Natural killer cell (primary cell): ENCODE measurements at regions not wholly inside any gene's neighbourhood (a gene's known extent, or its start where the extent isn't known, plus 50 kb on each side); places are given as distances from the start of the nearest gene placed in this dataset.
A peak's percentile ranks its signal among the peaks of the same experiment; 100 is the strongest.

Experiments used
- ATAC-seq, 3 donors: fragments of 150-1000 bp in 2 of 3; fragments of 200-7000 bp in 1 of 3; cut with Tn5 transposase; 1 replicate in 1 of 3; 2 replicates in 2 of 3; pipeline ENCODE4 v1.10.0; 2021; ENCODE audit warnings: mild to moderate bottlenecking in 2 of 3, moderate library complexity in 2 of 3
- DNase-seq, 2 donors: peaks; one replicate each; pipeline versions ENCODE4 v3.0.0 to v3.0.0-alpha.2; 2013 to 2021; ENCODE audit warnings: mixed read lengths in 1 of 2
- H3K27ac ChIP-seq: one replicate; pipeline ENCODE4 v1.5.1; 2013; ENCODE audit warnings: mild to moderate bottlenecking, low read length
- H3K27me3 ChIP-seq: one replicate; pipeline ENCODE4 v1.6.1; 2013; ENCODE audit warnings: low read length; ENCODE audit not compliant: control insufficient read depth, insufficient read depth
- H3K36me3 ChIP-seq: one replicate; pipeline ENCODE4 v1.6.1; 2013; ENCODE audit warnings: low read length; ENCODE audit not compliant: control insufficient read depth, insufficient read depth
- H3K4me1 ChIP-seq: one replicate; pipeline ENCODE4 v1.6.1; 2013; ENCODE audit warnings: low read length; ENCODE audit not compliant: control insufficient read depth, insufficient read depth
- H3K4me3 ChIP-seq: one replicate; pipeline ENCODE4 v1.5.1; 2013; ENCODE audit warnings: low read length
- H3K9me3 ChIP-seq: one replicate; pipeline ENCODE4 v1.6.1; 2013; ENCODE audit warnings: low read length; ENCODE audit not compliant: control insufficient read depth, insufficient read depth
- H3K27ac Mint-ChIP-seq, 2 donors: one replicate each; pipeline ENCODE4 v1.8.0; 2022; ENCODE audit warnings: mild to moderate bottlenecking in 2 of 2, mixed read lengths in 2 of 2, moderate library complexity in 1 of 2
- H3K27me3 Mint-ChIP-seq, 2 donors: one replicate each; pipeline ENCODE4 v1.8.0; 2022; ENCODE audit warnings: low read depth in 2 of 2, mixed read lengths in 2 of 2
- H3K36me3 Mint-ChIP-seq: one replicate; pipeline ENCODE4 v1.8.0; 2022; ENCODE audit warnings: mixed read lengths
- H3K4me1 Mint-ChIP-seq, 2 donors: one replicate each; pipeline ENCODE4 v1.8.0; 2022; ENCODE audit warnings: mixed read lengths in 2 of 2
- H3K4me3 Mint-ChIP-seq: one replicate; pipeline ENCODE4 v1.8.0; 2022; ENCODE audit warnings: mild to moderate bottlenecking, moderate library complexity, mixed read lengths
- H3K9me3 Mint-ChIP-seq, 2 donors: one replicate each; pipeline ENCODE4 v1.8.0; 2022; ENCODE audit warnings: mixed read lengths in 2 of 2
- CTCF ChIP-seq: fragments of 200-600 bp; IDR thresholded peaks from one replicate; pipeline ENCODE4 v1.8.0; 2022; ENCODE audit warnings: antibody characterized with exemption
- WGBS: methylation state at CpG from one replicate; pipeline ENCODE4 v1.1.7; 2013; ENCODE audit warnings: missing lambda C conversion rate; ENCODE audit not compliant: insufficient coverage; 5-methylcytosine and 5-hydroxymethylcytosine counted together
- intact Hi-C: fragments of 100-400 bp; cut with micrococcal nuclease; formaldehyde crosslinking; loops from one replicate; pipeline ENCODE4 v1.14.2; 2022

- H3K4me3 Mint-ChIP-seq = no peak overlapping the region
- no peaks in the 10 kb centered on the region for H3K9me3 Mint-ChIP-seq
Observed at GRCh38 chr6:137761072-137761471, 106.0 kb upstream of the TNFAIP3 start.

GRCh38 chr6:137761487-137761886 is 105.6 kb upstream of the TNFAIP3 start:
- no peak overlapping the region for H3K4me3 ChIP-seq
- Mint-ChIP-seq H3K36me3 (no peaks in the 10 kb centered on the region), H3K27ac (peak overlapping the region; percentile 89 to 91), H3K27me3 (peaks cover 0 to 9% of the 10 kb centered on the region in 2 donors), H3K4me3 (no peak overlapping the region), H3K9me3 (no peaks in the 10 kb centered on the region), H3K4me1 (peaks cover 24 to 32% of the 10 kb centered on the region in 2 donors)
- no peak for TF ChIP-seq CTCF
- H3K27me3 ChIP-seq = no peaks in the 10 kb centered on the region
- ATAC-seq (no peak), DNase-seq (no peak)
- WGBS = 63% methylated on average over 1 of the region's 2 CpGs
- H3K27ac ChIP-seq = no peak overlapping the region
- H3K9me3 ChIP-seq = no peaks in the 10 kb centered on the region
- no peaks in the 10 kb centered on the region for H3K36me3 ChIP-seq
- intact Hi-C loops = loop anchor here (5.0 kb wide), 1 partner anchor 51 kb away; no protein-coding TSS in a partner anchor
- peaks cover 10% of the 10 kb centered on the region for H3K4me1 ChIP-seq

More at GRCh38 chr6:137761072-137761471, 106.0 kb upstream of the TNFAIP3 start:
- H3K4me1 ChIP-seq = peaks cover 10% of the 10 kb centered on the region
- Mint-ChIP-seq H3K4me1 (peaks cover 24 to 32% of the 10 kb centered on the region in 2 donors), H3K27ac (peak overlapping the region; percentile 89 to 91), H3K36me3 (no peaks in the 10 kb centered on the region), H3K27me3 (peaks cover 0 to 9% of the 10 kb centered on the region in 2 donors)
- DNase-seq (no peak), ATAC-seq (no peak)
- no peaks in the 10 kb centered on the region for H3K9me3 ChIP-seq
- WGBS = 89% methylated on average over 1 of the region's 1 CpG
- no peak overlapping the region for H3K4me3 ChIP-seq
- no peaks in the 10 kb centered on the region for H3K36me3 ChIP-seq
- intact Hi-C loops = loop anchor here (5.0 kb wide), 1 partner anchor 51 kb away; no protein-coding TSS in a partner anchor
- H3K27ac ChIP-seq = no peak overlapping the region
- TF ChIP-seq CTCF = no peak
- no peaks in the 10 kb centered on the region for H3K27me3 ChIP-seq

DNA sequence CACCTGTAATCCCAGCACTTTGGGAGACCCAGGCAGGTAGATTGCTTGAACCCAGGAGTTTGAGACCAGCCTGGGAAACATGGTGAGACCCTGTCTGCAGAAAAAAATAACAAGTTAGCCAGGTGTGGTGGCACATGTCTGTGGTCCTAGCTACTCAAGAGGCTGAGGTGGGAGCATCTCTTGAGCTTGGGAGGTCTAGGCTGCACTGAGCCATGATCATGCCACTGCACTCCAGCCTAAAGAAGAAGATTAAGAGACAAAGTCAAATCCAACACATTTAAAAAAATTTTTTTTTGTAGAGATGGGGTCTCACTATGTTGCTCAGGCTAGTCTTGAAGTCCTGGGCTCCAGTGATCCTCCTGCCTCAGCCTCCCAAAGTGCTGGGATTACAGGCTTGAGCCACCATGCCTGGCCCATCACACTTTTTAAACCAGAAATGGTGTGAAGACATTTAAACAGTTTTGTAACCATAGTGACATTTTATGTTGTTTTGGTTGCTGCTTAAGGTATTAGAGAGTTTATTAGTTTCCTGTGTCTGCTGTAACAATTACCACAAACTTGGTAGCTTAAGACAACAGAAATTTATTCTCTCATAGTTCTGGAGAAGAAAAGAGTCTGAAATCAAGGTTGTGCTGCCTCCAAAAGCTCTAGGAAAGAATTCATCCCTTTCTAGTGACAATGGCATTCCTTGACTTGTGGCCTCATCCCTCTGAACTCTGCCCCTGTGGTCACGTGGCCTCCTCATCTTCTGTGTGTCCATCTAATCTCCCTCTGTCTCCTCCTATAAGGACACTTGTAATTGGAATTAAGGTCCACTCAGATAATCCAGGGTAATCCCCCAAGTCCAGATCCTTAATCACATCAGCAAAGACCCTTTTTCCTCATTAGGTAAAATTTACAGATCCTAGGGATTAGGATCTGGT is 104.6 kb upstream of the TNFAIP3 start:
- DNase-seq (peak; percentile 19 to 53), ATAC-seq (peak; percentile 73 to 87 (median 85))
- intact Hi-C loops = loop anchor here (1.0 to 5.0 kb wide), 2 partner anchors 47 to 50 kb away; no protein-coding TSS in a partner anchor
- no peak for TF ChIP-seq CTCF
- H3K27ac Mint-ChIP-seq = peak overlapping the region; percentile 89 to 91
- no peaks in the 10 kb centered on the region for H3K9me3 Mint-ChIP-seq
- H3K4me3 ChIP-seq = no peak overlapping the region
- H3K36me3 ChIP-seq = no peaks in the 10 kb centered on the region
- H3K4me1 ChIP-seq = peaks cover 10% of the 10 kb centered on the region
- peaks cover 25 to 33% of the 10 kb centered on the region in 2 donors for H3K4me1 Mint-ChIP-seq
- peak overlapping the region; percentile 50 for H3K4me3 Mint-ChIP-seq
- peaks cover 0 to 9% of the 10 kb centered on the region in 2 donors for H3K27me3 Mint-ChIP-seq
- WGBS = 92% methylated on average over 1 of the region's 1 CpG
- H3K9me3 ChIP-seq = no peaks in the 10 kb centered on the region
- no peak overlapping the region for H3K27ac ChIP-seq
- no peaks in the 10 kb centered on the region for H3K27me3 ChIP-seq
- H3K36me3 Mint-ChIP-seq = no peaks in the 10 kb centered on the region
